ENCODE measurements at regions not wholly inside any gene's neighbourhood (a gene's known extent, or its start where the extent isn't known, plus 50 kb on each side); places are given as distances from the start of the nearest gene placed in this dataset.

- Histone ChIP-seq H3K9me3 (no peaks in the 10 kb centered on the region), H3K36me3 (no peaks in the 10 kb centered on the region), H3K4me3 (ENCODE audit: low read depth, low read length) (no peak overlapping the region), H3K27me3 (no peaks in the 10 kb centered on the region), H3K4me1 (no peaks in the 10 kb centered on the region)
- TF ChIP-seq CTCF (IDR thresholded peaks at IDR 0.05; ENCODE audit: low read depth, low read length), result no peak
- no peak for DNase-seq
Measured at GRCh38 chr7:17084166-17084475, 202.3 kb upstream of the AGR3 start.

GRCh38 chr7:17085186-17085585 is 203.4 kb upstream of the AGR3 start:
- DNase-seq, result no peak
- Histone ChIP-seq H3K36me3 (no peaks in the 10 kb centered on the region), H3K9me3 (no peaks in the 10 kb centered on the region), H3K27me3 (no peaks in the 10 kb centered on the region), H3K4me1 (no peaks in the 10 kb centered on the region), H3K4me3 (ENCODE audit: low read depth, low read length) (no peak overlapping the region)
- TF ChIP-seq CTCF (IDR thresholded peaks at IDR 0.05; ENCODE audit: low read depth, low read length), result no peak

- DNase-seq, result no peak
- no peak for TF ChIP-seq CTCF (IDR thresholded peaks at IDR 0.05; ENCODE audit: low read depth, low read length)
Measured at GRCh38 chr7:17086403-17086802, 204.6 kb upstream of the AGR3 start.

GRCh38 chr7:17090751-17091150 is 207.7 kb upstream of the AHR start:
- Histone ChIP-seq H3K4me1 (no peaks in the 10 kb centered on the region), H3K36me3 (no peaks in the 10 kb centered on the region), H3K27me3 (no peaks in the 10 kb centered on the region), H3K4me3 (ENCODE audit: low read depth, low read length) (no peak overlapping the region), H3K9me3 (no peaks in the 10 kb centered on the region)
- no peak for DNase-seq
- no peak for TF ChIP-seq CTCF (IDR thresholded peaks at IDR 0.05; ENCODE audit: low read depth, low read length)

More at GRCh38 chr7:17086403-17086802, 204.6 kb upstream of the AGR3 start:
- no peaks in the 10 kb centered on the region for H3K4me1 ChIP-seq
- no peaks in the 10 kb centered on the region for H3K36me3 ChIP-seq
- no peaks in the 10 kb centered on the region for H3K27me3 ChIP-seq
- H3K4me3 ChIP-seq (ENCODE audit: low read depth, low read length), result no peak overlapping the region
- no peaks in the 10 kb centered on the region for H3K9me3 ChIP-seq

GRCh38 chr7:17093461-17093860 is 205.0 kb upstream of the AHR start:
- TF ChIP-seq CTCF (IDR thresholded peaks at IDR 0.05; ENCODE audit: low read depth, low read length), result no peak
- Histone ChIP-seq H3K4me3 (ENCODE audit: low read depth, low read length) (no peak overlapping the region), H3K27me3 (no peaks in the 10 kb centered on the region), H3K36me3 (no peaks in the 10 kb centered on the region), H3K9me3 (no peaks in the 10 kb centered on the region), H3K4me1 (no peaks in the 10 kb centered on the region)
- DNase-seq, result no peak

- no peak for DNase-seq
- H3K9me3 ChIP-seq, result no peaks in the 10 kb centered on the region
- H3K4me3 ChIP-seq (ENCODE audit: low read depth, low read length), result no peak overlapping the region
- H3K27me3 ChIP-seq, result no peaks in the 10 kb centered on the region
- H3K36me3 ChIP-seq, result no peaks in the 10 kb centered on the region
- H3K4me1 ChIP-seq, result no peaks in the 10 kb centered on the region
- TF ChIP-seq CTCF (IDR thresholded peaks at IDR 0.05; ENCODE audit: low read depth, low read length), result no peak
Measured at GRCh38 chr7:17094963-17095574, 203.4 kb upstream of the AHR start.

All from BE2C (cell line).